Activated T-cell treated with anti-CD3 and anti-CD28 coated beads for 48 hours (primary cell): ENCODE measurements at regions not wholly inside any gene's neighbourhood (a gene's known extent, or its start where the extent isn't known, plus 50 kb on each side); places are given as distances from the start of the nearest gene placed in this dataset.

Source experiments
- DNase-seq: peaks from one replicate; pipeline ENCODE4 v3.0.0-alpha.2; 2020; ENCODE audit warnings: low read depth

GRCh38 chr11:92662601-92663360 lies 306.7 kb upstream of the MTNR1B start:
- DNase-seq = no peak

GRCh38 chr11:92663539-92663938 lies 305.9 kb upstream of the MTNR1B start:
- DNase-seq = no peak

GRCh38 chr11:92667486-92668152 lies 301.8 kb upstream of the MTNR1B start:
- no peak for DNase-seq

DNA sequence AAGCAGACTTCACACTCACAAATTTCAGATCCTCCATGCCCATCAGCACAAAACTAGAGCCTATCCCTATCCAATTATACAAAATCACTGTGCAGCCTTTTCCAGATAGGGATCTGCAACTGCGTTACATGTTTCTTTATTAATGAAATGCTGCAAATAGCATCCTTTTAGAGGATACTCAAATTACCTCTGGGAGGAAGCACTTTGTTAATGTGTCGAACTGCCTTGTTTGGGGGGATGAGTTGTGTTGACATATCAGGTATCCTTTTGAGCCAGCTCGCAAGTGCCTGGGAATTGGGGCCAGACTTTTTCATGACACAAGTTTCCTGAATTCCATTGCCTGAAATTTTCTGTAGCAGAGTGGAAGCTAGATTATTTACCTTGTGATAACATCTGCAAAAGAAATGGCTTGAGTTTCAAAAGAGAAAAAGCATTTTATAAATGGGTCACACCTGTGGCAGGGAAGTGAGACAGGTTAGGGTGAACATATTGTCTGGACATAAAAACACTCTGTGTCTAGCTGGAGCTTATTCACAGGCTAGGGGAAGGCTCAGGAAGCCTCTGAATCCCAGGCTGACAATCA lies 299.1 kb upstream of the MTNR1B start:
- no peak for DNase-seq

DNA sequence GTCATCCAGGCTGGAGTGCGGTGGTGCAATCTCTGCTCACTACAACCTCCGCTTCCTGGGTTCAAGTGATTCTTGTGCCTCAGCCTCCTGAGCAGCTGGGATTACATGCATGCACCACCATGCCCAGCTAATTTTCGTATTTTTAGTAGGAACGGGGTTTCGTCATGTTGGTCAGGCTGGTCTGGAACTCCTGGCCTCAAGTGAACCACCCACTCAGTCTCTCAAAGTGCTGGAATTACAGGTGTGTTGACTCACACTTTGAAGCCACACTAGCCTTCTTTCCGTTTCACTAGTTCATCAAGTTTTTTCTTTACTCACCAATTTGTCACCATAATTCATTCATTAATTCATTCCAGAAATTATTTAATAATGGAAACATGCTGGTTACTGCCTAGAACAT lies 298.4 kb upstream of the MTNR1B start:
- DNase-seq = no peak

GRCh38 chr11:92675303-92675702 lies 294.1 kb upstream of the MTNR1B start:
- DNase-seq = no peak

DNA sequence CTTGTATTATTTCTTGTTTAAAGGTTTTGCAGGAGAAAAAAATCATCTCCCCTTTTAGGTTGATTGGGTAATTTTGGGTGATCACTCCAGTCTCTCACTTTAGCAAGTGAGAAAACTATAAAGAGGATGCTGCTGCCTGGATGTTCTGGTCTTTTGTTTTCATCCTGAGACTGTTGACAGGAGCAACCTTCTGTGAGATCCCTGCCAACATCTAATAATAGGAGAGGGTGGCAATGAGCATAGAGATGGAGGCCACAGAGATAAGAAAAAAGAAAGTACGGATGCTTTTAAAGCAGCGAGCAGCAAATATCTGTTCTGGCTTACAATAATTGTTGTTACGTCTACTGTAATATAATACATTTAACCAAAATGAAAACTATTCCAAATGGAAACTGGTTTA lies 293.6 kb upstream of the MTNR1B start:
- DNase-seq = no peak

- no peak for DNase-seq
Measured at GRCh38 chr11:92678008-92678611, 291.3 kb upstream of the MTNR1B start.

- DNase-seq = no peak
Measured at GRCh38 chr11:92681586-92681985, 287.9 kb upstream of the MTNR1B start.

DNA sequence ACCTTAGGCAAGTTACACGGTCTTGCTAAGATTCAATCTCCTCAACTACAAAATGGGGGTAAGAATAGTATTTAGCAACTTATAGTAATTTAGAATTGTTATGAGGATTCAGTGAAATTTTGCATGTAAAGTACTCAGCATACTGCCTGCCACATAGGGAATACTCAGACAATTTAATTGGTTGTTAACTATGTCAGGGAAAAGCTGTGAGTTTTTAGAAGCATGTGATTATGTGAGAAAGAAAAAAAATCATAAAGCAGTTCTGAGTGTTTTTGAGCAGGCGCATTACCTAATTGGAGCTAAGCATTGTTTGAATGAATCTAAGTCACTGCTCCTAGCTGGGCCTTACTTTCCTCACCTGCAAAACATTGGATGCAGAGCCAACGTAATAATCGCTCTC lies 287.3 kb upstream of the MTNR1B start:
- no peak for DNase-seq

- DNase-seq = no peak
Measured at GRCh38 chr11:92682952-92683351, 286.5 kb upstream of the MTNR1B start.

- DNase-seq = no peak
Measured at GRCh38 chr11:92685049-92685448, 284.4 kb upstream of the MTNR1B start.

GRCh38 chr11:92687724-92688123 lies 281.7 kb upstream of the MTNR1B start:
- DNase-seq = no peak

GRCh38 chr11:92688416-92688815 lies 281.0 kb upstream of the MTNR1B start:
- DNase-seq = no peak

DNA sequence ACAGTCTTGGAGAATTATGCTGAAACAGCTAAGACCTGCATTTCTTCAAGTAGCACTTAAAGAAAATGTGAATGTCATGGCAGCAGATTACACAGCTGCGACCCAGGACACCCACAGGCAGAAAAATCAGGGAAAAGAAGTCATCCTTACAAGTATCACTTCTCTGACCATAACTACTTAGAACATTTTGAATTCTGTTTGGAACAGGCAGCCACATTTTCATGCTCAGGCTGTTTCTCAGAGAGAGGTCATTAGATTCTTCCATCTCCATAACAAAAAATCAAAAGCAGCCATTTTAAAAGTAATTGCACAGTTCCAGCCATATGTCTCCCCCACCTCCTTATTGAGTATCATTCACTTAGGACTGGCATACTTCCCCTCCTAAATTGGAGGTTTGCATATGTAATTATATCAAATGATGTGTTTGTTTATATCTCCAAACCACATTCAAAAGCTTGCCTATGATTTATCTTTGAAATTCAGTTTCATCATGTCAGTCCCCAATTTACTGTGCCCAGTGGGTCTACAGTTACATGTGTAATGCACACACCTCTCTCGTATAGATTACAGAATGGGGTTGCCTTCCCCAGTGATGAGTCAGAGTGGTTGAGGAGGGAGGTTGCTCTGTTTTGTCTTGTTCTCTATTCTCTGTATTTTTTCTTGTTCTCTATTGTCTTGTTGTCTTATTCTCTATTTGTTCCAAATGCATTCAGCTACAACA lies 276.5 kb upstream of the MTNR1B start:
- no peak for DNase-seq

DNA sequence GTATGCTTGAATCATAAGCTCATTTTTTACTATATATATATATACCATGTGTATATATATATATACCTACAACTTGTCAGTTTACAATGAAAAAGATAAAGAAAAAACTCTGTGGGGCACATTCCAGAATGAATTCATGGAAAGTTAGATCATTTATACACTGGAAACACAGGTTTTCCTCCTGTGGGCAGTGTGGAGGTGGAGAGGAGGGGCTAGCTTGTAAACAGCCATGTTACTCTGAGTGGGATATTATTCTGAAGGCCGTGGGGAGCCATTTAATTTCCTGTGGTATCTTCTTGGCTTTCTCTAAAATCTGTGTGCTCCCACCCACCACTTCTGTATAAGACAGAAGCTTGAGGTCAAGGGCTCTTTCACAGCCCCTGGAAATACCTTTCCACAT lies 273.4 kb upstream of the MTNR1B start:
- no peak for DNase-seq

DNA sequence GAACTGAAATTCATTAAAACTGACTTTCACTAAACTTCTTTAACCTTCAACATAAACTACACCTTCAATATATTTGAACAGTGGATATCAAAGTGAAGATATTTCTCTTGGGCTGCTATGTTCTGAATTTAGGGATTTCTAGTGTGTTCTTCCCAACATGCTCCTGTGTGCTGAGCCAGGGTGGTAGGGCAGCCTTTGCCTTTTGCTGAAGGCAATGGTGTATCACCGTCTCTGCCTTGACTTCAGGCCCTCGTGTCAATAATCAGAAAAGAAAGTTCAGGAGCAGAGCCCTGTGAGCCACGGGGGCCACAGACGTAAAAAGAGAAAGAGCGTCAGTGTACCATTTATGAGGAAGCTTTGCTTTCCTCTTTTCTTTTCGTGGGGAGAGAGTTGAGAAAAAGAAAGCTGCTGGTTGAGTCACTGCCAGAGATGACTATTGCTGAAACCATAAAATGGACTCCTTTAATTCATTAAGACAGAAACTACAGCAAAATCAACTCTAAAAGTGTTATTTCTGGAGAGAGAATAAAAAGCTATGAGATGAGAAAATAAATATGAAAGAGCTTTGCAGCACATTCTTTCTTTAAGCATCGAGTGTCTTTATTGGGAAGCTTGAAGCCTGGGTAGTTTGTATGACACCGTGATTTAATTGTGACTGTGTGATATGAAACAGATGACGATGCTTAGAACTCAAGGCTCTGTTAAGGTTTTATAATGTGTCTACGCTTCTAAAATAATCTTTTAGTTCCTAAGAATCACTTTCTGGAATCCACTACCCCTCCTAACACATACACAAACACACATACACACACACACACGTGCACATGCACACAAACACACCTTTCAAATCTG lies 271.8 kb upstream of the MTNR1B start:
- no peak for DNase-seq

- DNase-seq = no peak
Measured at GRCh38 chr11:92698742-92699141, 270.7 kb upstream of the MTNR1B start.

GRCh38 chr11:92702037-92702804 lies 267.2 kb upstream of the MTNR1B start:
- DNase-seq = no peak

GRCh38 chr11:92702805-92703448 lies 266.5 kb upstream of the MTNR1B start:
- DNase-seq = no peak
